HCT116 (cell line): ENCODE measurements at regions not wholly inside any gene's neighbourhood (a gene's known extent, or its start where the extent isn't known, plus 50 kb on each side); places are given as distances from the start of the nearest gene placed in this dataset.

ENCODE experiments used
- CBX3 ChIP-seq: IDR thresholded peaks from 2 replicates; pipeline ENCODE4 v1.6.1; 2012; ENCODE audit warnings: low read depth
- CTCF ChIP-seq, 3 experiments: fragments of 200-600 bp in 1 of 3; sonication (generic) in 1 of 3; IDR thresholded peaks in 2 of 3; conservative IDR thresholded peaks in 1 of 3; 2 replicates each; pipeline ENCODE4 v1.5.1; 2012 to 2017; ENCODE audit warnings: low read depth in 2 of 3, low read length in 2 of 3, antibody characterized with exemption in 1 of 3, borderline replicate concordance in 1 of 3, control low read depth in 1 of 3, mild to moderate bottlenecking in 1 of 3, mixed read lengths in 1 of 3, mixed run types in 1 of 3, moderate library complexity in 1 of 3; ENCODE audit not compliant: insufficient read depth in 1 of 3
- EZH2 ChIP-seq: fragments of 200-600 bp; sonication (generic); IDR thresholded peaks from 2 replicates; pipeline ENCODE4 v1.6.1; 2017; ENCODE audit warnings: antibody characterized with exemption, mixed run types
- FOSL1 ChIP-seq: IDR thresholded peaks from 2 replicates; pipeline ENCODE4 v1.6.1; 2012; ENCODE audit warnings: low read depth
- POLR2AphosphoS5 ChIP-seq: IDR thresholded peaks from 2 replicates; pipeline ENCODE4 v1.6.1; 2011; ENCODE audit warnings: mild to moderate bottlenecking, low read depth, low read length, moderate library complexity
- REST ChIP-seq: IDR thresholded peaks from 2 replicates; pipeline ENCODE4 v1.6.1; 2012; ENCODE audit warnings: low read depth
- SIN3A ChIP-seq: IDR thresholded peaks from 2 replicates; pipeline ENCODE4 v1.6.1; 2012; ENCODE audit warnings: low read depth
- SRF ChIP-seq: IDR thresholded peaks from 2 replicates; pipeline ENCODE4 v1.6.1; 2012; ENCODE audit warnings: low read depth
- TCF7L2 ChIP-seq: IDR thresholded peaks from 2 replicates; pipeline ENCODE4 v1.7.0; 2011; ENCODE audit warnings: borderline replicate concordance, inconsistent platforms; ENCODE audit not compliant: insufficient read depth, insufficient read length; ENCODE audit errors: extremely low read depth
- YY1 ChIP-seq: IDR thresholded peaks from 2 replicates; pipeline ENCODE4 v1.6.1; 2011; ENCODE audit warnings: low read length, low read depth, moderate library complexity, mild to moderate bottlenecking; ENCODE audit not compliant: insufficient replicate concordance; ENCODE audit errors: extremely low read depth
- ZBTB33 ChIP-seq: IDR thresholded peaks from 2 replicates; pipeline ENCODE4 v1.6.1; 2011; ENCODE audit warnings: mild to moderate bottlenecking, low read length, moderate library complexity; ENCODE audit not compliant: insufficient replicate concordance; ENCODE audit errors: extremely low read depth

GRCh38 chrX:83019258-83019657 lies 488.8 kb upstream of the POU3F4 start:
- no peak for TF ChIP-seq CTCF (IDR thresholded peaks at IDR 0.05 in 2 of 3, conservative IDR thresholded peaks at IDR 0.05 in 1 of 3; ENCODE audit: borderline replicate concordance in 1 of 3, insufficient read depth in 1 of 3, low read depth in 2 of 3, low read length in 2 of 3)
- no peak for TF ChIP-seq CBX3
- no peak for TF ChIP-seq REST
- TF ChIP-seq POLR2AphosphoS5, result no peak
- no peak for TF ChIP-seq YY1
- TF ChIP-seq EZH2, result no peak
- TF ChIP-seq FOSL1, result no peak
- TF ChIP-seq TCF7L2, result no peak
- TF ChIP-seq SIN3A, result no peak
- TF ChIP-seq ZBTB33, result no peak
- no peak for TF ChIP-seq SRF
